SIG-M5 treated with dmso at 0.1 percent for 504 hours (cell line): ENCODE measurements at regions not wholly inside any gene's neighbourhood (a gene's known extent, or its start where the extent isn't known, plus 50 kb on each side); places are given as distances from the start of the nearest gene placed in this dataset.
A peak's percentile ranks its signal among the peaks of the same experiment; 100 is the strongest.
"Not testable (repeated sequence)": the region's sequence is repeated elsewhere in the genome, so short reads cannot be mapped to it uniquely, and the experiment has no call there.

Source experiments
- DNase-seq: peaks from one replicate; lab custom pipeline; 2025; ENCODE audit not compliant: unreplicated experiment; lab: John Stamatoyannopoulos, UW

DNA sequence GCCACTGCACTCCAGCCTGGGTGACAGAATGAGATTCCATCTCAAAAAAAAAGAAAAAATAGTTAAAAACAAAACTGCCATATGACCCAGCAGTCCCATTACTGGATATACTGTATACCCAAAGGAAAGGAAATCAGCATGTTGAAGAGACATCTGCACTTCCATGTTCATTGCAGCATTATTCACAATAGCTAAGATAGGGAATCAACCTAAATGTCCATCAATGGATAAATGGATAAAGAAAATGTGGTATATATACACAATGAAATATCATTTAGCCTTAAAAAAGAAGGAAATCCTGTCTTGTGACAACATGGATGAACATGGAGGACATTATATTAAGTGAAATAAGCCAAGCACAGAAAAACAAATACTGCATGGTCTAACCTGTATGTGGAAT is 160.7 kb downstream of the DUSP6 start:
- DNase-seq = not testable (repeated sequence)

DNA sequence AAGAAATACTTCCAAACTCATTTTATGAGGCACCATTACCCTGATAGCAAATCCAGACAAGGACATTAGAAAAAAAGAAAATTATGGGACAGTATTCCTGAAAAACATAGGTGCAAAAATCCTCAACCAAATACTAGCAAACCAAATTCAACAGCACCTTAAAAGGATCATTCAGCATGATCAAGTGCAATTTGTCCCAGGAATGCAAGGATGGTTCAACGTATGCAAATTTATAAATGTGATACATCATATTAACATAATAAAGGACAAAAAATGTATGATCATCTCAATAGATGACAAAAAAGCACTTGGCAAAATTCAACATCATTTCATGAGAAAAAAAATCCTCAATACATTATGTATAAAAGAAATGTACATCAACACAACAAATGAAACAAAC is 162.9 kb downstream of the DUSP6 start:
- no peak for DNase-seq

DNA sequence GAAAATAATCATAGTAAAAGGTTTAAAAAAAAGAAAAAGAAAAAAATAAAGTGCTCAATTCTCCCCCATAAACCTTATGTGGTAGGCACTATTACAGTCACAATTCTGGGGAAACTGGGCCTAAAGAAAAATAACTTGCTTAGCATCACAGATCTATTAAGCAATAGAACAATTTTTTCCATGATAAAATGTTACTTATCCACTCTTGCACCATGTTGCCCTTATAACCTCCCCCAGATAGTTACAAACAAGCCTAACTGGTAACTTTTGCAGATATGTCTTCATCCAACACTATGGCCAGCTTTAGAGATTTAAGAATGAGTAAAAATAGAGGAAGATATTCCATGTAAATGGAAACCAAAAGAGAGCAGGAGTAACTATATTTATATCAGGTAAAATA is 164.8 kb downstream of the DUSP6 start:
- DNase-seq = no peak

DNA sequence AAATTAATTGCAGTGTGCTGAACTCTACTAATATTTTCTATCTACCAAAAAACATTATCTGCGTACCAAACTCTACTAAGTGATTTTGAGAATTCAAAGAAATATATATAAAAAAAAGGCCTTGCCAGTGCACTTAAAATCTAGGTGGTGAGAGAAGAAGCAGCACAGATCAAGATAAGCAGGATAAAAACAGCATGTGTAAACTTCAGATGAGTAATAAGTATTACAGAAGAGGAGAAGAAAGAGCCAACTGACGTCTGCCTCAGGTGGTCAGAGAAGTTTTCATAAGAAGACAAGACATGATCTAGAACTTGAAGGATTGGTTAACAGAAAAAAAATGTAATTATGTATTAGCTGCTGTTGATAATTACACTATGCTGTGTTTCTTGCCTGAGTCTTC is 166.4 kb downstream of the DUSP6 start:
- DNase-seq = no peak

DNA sequence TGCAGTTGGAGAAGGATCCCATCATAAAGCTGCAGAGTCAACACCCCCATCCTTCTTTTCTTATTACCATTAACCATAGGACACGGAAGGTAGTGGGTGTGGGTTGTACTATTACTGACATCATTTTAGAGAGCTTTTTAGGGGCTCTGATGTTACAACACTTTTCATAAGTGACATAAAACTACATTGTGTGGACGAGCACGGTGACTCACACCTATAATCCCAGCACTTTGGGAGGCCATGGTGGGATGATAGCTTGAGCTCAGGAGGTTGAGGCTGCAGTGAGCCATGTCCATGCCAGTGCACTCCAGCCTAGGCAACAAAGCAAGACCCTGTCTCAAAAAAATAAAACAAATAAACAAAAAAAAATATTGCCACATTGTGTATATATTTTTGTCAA is 167.1 kb downstream of the DUSP6 start:
- no peak for DNase-seq

DNA sequence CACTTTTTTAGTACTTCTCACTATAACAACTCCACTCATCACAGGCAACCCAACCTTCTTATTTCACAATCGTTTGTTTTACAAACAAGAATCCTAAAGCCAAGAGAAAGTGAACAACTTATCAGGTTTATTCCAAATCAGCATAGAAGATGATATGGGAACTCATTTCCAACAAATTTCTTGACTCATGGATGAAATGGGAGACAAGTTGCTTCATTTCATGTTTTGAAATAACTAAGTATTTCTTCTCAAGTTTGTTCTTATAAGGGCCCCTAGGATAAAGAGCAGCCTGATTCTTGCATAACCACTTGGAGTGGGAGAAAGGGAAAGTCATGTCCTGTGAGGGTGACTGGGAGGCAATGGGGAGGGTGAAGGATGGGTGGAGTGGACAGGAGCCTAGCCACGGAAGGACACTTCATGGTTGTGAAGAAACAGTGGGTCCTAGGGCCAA is 168.3 kb downstream of the DUSP6 start:
- DNase-seq = no peak

DNA sequence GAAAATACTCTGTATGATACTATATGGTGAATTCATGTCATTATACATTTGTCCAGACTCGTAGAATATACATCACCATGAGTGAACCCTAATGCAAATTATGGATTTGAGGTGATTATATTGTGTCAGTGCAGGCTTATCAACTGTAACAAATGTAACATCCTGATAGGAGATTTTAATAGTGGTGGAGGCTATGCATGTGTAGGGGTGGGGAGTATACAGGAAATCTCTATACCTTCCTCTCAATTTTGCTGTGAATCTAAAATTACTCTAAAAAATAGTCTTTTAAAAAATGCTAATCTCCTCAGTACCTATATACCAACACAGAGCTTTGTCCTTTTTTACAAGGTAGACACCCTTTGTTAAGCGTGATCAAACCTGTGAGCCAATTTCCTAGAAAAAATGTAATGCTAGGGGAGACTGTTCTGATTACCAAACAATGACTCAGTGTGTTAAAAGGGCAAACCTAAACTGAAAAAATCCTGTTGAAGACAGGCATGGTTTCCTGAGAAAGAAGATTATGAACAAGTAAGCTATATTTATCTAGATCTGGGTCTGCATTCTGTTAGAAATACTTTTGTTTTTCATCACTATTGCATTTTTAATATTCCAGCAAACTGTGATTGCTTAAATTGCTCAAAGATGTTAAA is 170.9 kb downstream of the DUSP6 start:
- DNase-seq = peak; percentile 29

DNA sequence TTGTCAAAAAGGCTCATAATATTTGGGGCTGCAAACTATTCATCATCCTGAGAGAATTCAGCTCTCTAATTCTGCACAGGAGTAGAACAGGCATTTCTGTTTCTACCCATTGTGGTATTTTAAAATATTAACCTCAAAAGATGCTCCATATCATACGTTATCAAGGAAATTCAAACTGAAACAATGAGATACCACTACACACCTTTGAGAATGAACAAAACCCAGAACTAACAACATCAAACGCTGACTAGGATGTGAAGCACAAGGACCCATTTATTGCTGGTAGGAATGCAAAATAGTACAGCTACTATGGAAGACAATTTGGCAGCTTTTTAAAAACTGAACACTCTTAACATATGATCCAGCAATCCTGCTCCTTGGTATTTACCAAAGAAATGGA is 171.8 kb downstream of the DUSP6 start:
- no peak for DNase-seq

DNA sequence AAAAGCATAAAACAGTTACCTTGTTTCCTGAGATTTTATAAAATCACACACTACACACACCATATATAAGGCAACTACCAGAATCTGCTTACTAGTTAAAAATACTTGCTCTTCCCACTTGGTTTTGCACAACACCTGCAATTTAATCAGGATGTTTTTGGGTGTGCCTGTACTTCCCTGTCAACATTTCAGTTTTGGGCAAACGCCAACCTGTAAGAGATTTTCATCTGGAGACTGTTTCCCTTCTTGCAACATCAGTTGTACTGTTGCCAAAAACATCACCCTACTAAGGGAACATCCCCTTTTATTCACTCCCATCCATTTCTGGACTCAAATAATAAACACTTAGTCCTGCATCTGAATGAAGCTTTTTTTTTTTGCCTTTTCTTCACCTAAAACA is 172.3 kb downstream of the DUSP6 start:
- DNase-seq = peak; percentile 55

DNA sequence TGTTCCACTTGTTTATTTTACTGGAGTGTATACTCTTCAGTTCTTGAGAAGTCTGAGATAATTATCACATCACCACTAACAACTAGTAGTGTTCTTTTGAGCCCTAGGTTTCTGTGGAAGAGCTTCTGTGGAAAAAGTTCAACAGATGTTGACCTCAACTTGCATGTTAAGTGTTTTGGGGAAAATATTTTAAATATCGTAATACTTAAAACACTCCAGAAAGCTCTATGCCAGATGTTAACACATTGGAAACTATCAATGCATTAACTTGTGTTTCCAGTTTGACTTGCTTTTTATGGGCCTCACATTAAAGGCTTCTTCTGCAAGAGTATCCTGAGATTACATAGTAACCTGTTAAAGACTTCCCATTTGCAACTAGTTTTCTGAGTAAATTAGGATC is 173.1 kb downstream of the DUSP6 start:
- no peak for DNase-seq

DNA sequence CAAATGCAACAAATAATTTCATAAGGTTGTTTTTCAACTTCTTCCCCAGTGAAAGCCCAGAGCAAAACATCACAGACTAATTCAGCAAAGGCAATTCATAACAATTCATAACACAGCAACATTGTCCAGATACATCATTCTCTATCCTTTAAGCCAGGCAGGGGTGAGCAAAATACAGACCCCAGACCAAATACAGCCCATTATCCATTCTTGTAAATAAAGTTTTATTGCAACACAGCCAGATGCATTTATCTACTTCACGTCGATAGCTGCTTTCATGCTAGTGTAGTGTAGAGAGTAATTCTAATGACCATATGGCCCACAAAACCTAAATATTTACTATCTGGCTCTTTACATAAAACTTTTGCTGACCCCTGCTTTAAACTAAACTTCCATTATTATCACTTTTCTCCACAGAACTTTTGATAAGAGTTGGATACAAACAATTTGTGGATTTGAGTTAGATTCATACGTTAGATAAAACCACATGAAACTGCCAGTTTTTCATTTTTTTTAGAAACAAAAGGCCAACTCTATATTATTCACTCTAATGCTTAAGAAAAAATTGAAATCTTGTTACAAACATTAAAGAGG is 174.4 kb downstream of the DUSP6 start:
- DNase-seq = no peak

DNA sequence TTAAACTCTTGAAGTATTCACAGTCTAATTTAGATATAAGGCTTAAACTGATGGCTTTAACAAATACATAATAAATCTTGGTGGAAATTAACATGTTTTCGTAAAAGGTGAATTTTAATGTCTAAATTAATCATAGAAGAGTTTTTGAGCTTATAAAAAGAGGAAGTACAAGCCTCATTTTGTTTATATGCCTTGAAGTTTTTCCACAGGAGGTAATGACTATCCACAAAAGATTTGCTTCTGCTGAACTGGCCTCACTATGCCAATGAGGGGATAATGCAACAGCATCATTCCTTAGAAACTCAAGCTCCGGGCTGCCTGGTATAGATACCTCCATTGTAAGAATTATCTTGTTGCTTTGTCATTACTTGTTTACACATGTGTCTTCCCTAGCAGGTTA is 175.6 kb downstream of the DUSP6 start:
- no peak for DNase-seq

DNA sequence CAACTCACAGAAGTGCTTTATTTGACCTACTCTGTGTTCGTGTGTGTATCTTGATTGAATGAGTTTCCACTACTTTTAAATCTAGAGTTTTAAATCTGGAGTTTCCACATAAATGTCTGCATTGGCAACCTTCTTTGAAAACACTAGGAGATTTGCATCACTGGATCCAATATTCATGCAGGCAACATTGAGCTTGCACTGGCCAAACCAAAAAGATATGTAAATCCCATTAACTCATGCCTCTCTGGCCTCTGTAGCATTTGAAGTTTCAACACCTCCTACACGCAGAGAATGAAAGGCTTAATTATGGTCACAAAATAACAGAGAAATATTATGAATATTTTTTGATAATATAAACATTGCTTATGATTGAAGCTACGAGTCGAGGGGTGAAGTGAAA is 178.6 kb downstream of the DUSP6 start:
- no peak for DNase-seq

DNA sequence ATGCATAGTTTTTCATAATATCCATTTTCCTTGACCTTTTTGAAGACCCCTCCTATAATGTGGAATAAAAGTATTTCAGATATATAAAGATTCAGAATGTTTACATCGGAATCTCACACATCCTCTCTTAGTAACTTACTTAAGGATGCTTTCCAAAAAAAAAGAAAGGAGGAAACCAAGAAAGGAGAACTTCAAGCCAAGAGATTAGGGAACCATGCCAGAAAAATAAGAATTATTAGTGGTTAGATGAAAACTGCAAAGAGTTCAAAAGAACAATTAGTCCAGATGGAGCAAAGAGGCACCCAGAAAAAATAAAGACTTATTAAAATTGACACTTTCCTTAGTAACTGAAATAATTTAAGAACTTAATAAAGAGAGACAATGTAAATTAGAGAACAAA is 179.2 kb downstream of the DUSP6 start:
- no peak for DNase-seq

DNA sequence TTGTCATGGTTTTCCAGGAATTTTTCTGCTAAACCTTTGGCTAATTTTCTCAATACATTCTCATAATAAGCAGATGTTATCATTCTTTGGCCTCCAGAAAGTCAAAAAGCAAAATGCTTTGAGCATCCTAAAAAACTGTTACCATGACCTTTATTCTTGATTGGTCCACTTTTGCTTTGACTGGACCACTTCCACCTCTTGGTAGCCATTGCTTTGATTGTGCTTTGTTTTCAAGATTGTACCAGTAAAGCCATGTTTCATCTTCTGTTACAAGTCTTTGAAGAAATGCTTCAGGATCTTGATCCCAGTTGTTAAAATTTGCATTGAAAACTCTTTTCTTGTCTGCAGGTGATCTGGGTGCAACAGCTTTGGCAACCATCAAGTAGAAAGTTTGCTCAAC is 180.1 kb downstream of the DUSP6 start:
- no peak for DNase-seq

DNA sequence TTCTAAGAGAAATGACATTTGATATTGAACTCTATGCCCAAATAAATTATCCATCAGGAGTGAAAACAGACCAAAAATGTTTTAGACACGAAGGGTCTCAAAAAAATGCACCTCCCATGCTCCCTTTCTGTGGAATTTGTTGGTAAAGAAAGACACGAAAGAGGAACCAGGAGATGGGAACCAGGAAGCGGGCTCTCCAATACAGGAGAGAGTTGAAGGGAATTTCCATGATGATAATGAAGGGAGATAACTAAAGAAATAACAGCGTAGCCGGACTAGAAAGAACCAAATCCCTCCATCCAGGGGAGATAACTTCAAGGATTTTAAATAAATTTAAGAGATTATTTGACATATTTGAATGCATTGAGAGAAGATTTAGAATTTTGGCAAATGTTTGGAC is 183.0 kb downstream of the DUSP6 start:
- no peak for DNase-seq

DNA sequence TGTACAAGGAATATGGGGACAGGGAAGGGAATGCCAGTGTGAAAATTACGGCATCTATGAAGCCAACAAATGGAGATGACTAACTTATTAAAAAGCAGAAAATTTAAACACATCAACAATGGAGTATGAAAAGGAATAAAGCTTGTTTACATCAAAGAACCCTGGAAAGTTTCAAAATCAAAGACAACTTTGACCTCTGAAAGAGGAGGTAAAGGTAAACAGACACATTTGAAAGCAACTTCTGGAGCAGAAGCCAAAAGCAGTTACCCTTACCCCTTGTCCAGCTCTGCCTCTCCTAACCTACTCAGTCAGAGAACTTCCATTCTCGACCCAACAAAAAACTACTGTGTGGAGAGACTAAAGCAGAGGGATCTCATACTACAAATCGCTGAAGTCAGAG is 184.3 kb downstream of the DUSP6 start:
- no peak for DNase-seq

DNA sequence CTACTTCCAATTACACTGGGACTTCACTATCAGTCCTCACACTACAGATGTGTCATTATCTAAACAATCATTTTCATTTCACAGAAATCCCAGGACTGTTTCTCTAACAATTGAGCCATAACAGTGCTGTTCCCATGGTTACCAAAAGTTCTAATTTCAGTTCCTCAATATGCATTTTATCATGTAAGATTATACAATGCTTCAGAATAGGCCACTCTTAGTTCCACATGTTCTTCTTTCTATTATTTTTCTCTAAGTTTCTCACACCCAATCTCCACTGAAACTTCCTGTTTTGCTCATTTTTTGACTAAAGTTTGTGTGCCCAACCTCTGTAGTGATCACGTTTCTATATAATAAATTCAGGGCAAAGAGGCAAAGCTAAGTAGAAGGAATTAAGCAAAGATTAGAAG is 185.8 kb downstream of the DUSP6 start:
- peak; percentile 95 for DNase-seq

DNA sequence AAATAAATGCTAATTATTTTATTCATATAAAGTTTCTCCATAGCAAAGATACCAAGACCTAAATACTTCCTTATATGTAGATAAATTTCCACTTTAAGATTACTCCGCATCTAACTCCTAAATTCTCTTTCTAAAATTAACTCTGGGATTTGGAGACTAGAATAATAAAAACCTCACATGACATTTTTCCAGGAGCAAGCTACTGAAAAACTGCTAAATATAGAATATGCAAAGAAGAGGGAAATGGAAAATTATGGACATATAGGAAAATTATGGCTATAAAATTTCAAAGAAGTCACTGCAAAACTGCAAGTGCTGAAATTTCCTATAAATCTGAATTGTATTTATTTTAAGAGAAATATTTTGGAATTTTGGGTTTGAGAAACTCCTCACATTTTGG is 186.2 kb downstream of the DUSP6 start:
- no peak for DNase-seq

DNA sequence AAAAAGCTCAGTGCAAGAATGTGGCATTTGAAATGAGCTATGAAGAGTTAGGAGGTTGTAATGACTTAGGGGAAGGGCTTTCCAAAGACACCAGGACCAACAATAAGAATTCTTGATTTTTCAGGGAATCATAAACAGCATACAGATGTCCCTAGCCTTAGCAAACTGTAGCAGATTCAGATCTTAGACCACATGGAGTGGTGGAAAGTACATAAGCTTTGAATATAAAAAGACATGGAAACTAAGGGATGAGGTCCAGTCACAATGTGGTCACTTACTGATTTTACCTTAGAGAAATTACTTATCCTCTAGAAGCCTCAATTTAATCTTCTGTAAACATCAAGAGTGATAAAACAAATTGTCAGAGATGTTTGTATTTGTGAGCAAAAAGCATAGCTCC is 186.6 kb downstream of the DUSP6 start:
- DNase-seq = no peak

DNA sequence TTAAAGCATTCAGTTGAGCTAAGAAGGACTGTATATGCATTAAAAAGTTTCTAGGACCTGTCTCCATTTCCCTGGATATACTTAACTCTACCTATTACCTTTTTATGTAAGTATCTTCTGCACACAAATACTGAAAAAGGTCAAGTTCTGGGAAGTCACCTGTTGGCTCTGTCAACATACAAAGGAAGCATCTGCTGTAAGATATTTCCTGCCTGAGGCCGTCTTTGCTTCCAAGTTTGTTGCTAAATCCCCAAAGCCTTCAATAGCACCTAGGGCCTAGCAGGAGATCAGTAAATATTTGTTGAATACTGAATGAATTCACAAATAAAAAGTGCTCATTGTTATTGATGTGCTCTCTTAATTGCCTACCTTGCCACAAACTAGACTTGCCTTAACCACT is 188.4 kb downstream of the DUSP6 start:
- no peak for DNase-seq

DNA sequence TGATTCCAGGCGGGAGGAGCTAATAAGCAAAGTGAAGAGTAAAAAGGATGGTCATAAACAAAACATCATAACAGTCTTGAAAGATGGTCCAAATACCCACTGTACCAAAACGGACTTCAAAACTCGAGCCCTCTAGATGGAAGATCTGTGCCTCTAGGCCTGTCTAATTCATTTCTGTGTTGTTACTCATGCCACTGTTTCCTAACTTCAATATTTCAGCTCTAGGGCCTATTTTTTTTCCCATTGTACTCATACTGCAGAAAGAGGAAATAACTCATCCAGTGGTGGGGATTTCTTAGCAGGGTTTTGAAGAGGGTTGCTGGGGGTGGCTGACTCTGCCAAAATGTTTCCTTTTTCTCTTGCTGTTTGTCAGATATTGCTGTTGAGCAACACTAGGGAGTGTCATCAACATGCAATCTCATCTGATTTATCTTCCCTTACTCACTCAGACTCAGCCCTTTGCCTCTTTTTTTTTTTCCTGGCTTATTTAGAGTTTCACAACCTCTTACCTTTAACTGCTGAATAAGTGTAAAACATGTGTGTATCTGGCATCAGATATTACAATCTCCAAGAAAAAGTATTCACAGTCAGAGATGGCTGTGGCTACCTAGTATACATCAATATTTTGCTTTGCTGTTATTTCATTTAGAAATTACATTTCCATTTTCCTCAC is 189.6 kb downstream of the DUSP6 start:
- peak; percentile 99 for DNase-seq

DNA sequence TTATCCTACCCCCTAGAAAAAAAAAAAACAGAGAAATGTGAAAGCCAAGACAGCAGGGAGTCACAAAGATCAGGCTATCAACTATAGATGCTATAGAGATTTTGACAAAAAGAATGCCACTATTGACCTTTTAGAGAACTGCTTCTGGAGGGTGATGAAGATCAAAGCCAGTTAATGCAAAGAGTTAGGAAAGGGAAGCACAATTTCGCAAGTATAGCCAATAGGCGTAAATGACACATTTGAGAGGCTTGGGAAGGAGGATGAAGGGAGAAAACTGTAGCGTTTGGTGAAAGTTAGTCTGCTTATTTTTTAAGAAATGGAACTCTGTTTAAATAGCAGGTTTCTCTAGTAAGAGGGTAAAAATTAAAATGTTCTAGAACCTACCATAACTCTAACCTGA is 190.7 kb downstream of the DUSP6 start:
- peak; percentile 62 for DNase-seq
